Breast epithelium (tissue), 4 donors: ENCODE measurements at regions not wholly inside any gene's neighbourhood (a gene's known extent, or its start where the extent isn't known, plus 50 kb on each side); places are given as distances from the start of the nearest gene placed in this dataset.
A peak's percentile ranks its signal among the peaks of the same experiment; 100 is the strongest.

Experiments
- DNase-seq, 2 donors: peaks; one replicate each; pipeline ENCODE4 v3.0.0-alpha.2; 2019; ENCODE audit warnings: low spot score in 2 of 2
- H3K27ac ChIP-seq, 2 donors: fragments of 200-600 bp; sonication (generic) in 1 of 2; one replicate each; pipeline ENCODE4 v1.5.1; 2016 to 2019; ENCODE audit warnings: mild to moderate bottlenecking in 1 of 2
- H3K27me3 ChIP-seq, 2 donors: fragments of 200-600 bp; sonication (generic) in 1 of 2; one replicate each; pipeline versions ENCODE4 v1.5.1 to v1.6.0; 2017 to 2019; ENCODE audit warnings: control low read depth in 1 of 2, mild to moderate bottlenecking in 1 of 2
- H3K36me3 ChIP-seq: fragments of 200-600 bp; one replicate; pipeline ENCODE4 v1.5.1; 2019
- H3K4me1 ChIP-seq, 2 donors: fragments of 200-600 bp; sonication (generic); one replicate each; pipeline ENCODE4 v1.5.1; 2016 to 2019; ENCODE audit warnings: control low read depth in 1 of 2
- H3K4me3 ChIP-seq, 3 donors: fragments of 200-600 bp; sonication (generic); 1 replicate in 2 of 3; 2 replicates in 1 of 3; pipeline ENCODE4 v1.5.1; 2016 to 2019; ENCODE audit warnings: mild to moderate bottlenecking in 3 of 3, moderate library complexity in 2 of 3
- H3K9me3 ChIP-seq, 2 donors: fragments of 200-600 bp; sonication (generic) in 1 of 2; one replicate each; pipeline ENCODE4 v1.5.1; 2016 to 2019; ENCODE audit warnings: control low read depth in 1 of 2
- POLR2A ChIP-seq: fragments of 450-650 bp; IDR thresholded peaks from one replicate; pipeline ENCODE4 v1.6.1; 2016; ENCODE audit warnings: antibody characterized with exemption, mild to moderate bottlenecking, moderate library complexity
- POLR2AphosphoS5 ChIP-seq, 3 donors: sonication (generic); formaldehyde crosslinking; IDR thresholded peaks; one replicate each; pipeline ENCODE4 v1.6.1; 2017; ENCODE audit warnings: antibody characterized with exemption in 3 of 3
- intact Hi-C: fragments of 100-400 bp; cut with DNase I; formaldehyde crosslinking; loops from one replicate; pipeline ENCODE4 v1.15.1; 2023; ENCODE audit warnings: low total_unique reads
- TF ChIP-seq, protein P1 (sequence below), 3 donors: fragments of 450-650 bp; IDR thresholded peaks; one replicate each; pipeline ENCODE4 v1.5.1; 2016 to 2017; ENCODE audit warnings: antibody characterized with exemption in 3 of 3, mild to moderate bottlenecking in 3 of 3, moderate library complexity in 3 of 3

DNA sequence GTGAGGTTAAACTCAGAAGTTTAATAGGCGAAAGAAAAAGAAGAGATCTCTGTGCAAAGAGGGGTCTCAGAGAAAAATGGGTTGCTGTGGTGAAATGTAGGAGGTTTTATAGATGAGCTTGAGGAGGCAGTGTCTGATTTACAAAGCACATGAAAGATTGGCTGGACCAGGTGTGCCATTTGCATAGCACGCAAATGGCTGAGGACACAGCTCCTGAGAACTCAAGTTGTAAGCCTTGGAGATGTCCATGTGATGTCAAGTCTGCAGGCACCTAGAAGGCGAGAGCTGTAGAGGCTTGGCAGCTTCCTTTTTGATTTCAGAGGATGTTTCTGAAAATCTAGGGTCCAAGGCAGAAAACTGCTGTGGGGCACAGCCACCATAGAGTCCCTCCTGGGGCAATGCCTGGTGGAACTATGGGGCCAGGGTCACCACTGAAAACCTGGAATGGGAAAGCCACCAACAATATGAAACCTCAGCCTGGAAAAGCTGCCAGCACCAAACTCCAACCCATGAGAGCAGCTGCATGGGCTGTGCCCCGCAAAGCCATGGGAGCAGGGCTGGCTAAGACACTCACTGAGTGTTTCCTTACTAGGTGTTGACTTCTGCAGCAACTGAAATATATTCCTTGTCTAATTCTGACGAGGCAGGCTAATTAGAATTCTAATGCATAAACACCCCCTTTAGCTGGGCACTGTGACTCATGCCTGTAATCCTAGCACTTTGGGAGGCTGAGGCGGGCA lies 96.9 kb upstream of the TNS3 start:
- Histone ChIP-seq H3K27ac (no peak overlapping the region), H3K9me3 (no peaks in the 10 kb centered on the region), H3K27me3 (no peaks in the 10 kb centered on the region), H3K4me1 (no peaks in the 10 kb centered on the region), H3K36me3 (no peaks in the 10 kb centered on the region), H3K4me3 (no peak overlapping the region)
- TF ChIP-seq POLR2A = no peak
- TF ChIP-seq, protein P1, sequence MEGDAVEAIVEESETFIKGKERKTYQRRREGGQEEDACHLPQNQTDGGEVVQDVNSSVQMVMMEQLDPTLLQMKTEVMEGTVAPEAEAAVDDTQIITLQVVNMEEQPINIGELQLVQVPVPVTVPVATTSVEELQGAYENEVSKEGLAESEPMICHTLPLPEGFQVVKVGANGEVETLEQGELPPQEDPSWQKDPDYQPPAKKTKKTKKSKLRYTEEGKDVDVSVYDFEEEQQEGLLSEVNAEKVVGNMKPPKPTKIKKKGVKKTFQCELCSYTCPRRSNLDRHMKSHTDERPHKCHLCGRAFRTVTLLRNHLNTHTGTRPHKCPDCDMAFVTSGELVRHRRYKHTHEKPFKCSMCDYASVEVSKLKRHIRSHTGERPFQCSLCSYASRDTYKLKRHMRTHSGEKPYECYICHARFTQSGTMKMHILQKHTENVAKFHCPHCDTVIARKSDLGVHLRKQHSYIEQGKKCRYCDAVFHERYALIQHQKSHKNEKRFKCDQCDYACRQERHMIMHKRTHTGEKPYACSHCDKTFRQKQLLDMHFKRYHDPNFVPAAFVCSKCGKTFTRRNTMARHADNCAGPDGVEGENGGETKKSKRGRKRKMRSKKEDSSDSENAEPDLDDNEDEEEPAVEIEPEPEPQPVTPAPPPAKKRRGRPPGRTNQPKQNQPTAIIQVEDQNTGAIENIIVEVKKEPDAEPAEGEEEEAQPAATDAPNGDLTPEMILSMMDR (IDR thresholded peaks at IDR 0.05) = no peak
- TF ChIP-seq POLR2AphosphoS5 (IDR thresholded peaks at IDR 0.05) = no peak
- intact Hi-C loops = no loop called here
- DNase-seq = no peak

DNA sequence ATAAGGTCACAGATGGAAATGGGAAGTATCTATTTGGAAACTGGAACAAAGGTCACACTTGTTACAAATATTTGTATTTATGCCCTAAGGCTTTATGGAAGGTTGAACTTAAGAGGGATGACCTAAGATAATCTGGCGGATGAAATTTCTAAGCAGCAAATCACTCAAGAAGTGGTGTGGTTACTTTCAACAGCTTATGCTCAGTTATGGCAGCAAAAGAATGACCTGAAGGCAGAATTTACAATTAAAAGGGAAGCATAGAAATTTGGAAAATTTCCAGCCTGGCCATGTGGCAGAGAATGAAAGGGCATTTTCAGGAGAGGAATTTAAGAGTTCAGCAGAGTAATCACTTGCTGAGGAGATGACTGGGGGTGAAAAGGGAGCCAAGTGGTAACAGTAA lies 95.8 kb upstream of the TNS3 start:
- intact Hi-C loops = no loop called here
- TF ChIP-seq, protein P1 (IDR thresholded peaks at IDR 0.05) = no peak
- no peak for TF ChIP-seq POLR2AphosphoS5 (IDR thresholded peaks at IDR 0.05)
- no peak for TF ChIP-seq POLR2A
- Histone ChIP-seq H3K27ac (peak overlapping the region; percentile 17 to 61), H3K27me3 (no peaks in the 10 kb centered on the region), H3K9me3 (no peaks in the 10 kb centered on the region), H3K4me1 (no peaks in the 10 kb centered on the region), H3K4me3 (no peak overlapping the region), H3K36me3 (no peaks in the 10 kb centered on the region)
- DNase-seq = no peak

DNA sequence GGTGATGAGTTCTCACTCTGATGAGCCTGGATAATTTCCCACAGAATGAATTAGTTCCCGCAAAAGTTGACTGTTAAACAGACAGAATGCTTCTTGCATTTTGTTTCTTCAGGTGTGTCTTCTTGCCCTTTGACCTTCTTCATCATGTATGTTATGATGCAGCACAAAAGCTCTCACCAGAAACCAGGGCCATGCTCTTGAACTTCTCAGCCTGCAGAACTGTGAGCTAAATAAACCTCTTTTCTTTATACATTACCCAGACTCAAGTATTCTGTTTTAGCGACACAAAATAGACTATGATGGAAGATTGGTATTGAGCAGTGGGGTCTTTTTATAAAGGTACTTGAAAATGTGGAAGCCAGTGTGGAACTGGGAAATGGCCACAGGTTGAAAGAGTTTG lies 95.2 kb upstream of the TNS3 start:
- no peaks in the 10 kb centered on the region for H3K9me3 ChIP-seq
- no peaks in the 10 kb centered on the region for H3K4me1 ChIP-seq
- no peak for TF ChIP-seq POLR2AphosphoS5 (IDR thresholded peaks at IDR 0.05)
- TF ChIP-seq, protein P1 (IDR thresholded peaks at IDR 0.05) = no peak
- TF ChIP-seq POLR2A = no peak
- peak overlapping the region; percentile 17 to 61 for H3K27ac ChIP-seq
- intact Hi-C loops = no loop called here
- no peak for DNase-seq
- H3K4me3 ChIP-seq = no peak overlapping the region
- no peaks in the 10 kb centered on the region for H3K36me3 ChIP-seq
- no peaks in the 10 kb centered on the region for H3K27me3 ChIP-seq

DNA sequence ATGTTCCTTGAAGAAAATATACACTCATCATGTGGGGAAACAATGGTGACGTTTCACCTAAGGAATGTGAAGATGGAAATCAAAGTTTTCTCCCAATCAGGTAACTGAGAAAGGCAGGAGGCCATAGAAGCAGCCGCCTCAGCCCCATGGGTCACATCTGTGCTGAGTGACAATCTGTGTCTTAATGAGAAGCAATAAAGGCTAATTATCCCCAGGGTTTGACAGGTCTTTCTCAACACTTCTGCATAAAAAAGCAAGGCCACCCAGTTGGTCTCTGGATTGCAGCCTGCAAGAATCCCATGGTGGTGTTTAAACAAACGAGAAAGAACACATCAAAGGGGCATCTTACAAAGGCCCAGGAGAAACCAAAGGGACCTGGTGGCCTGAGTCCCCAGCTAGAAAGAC lies 91.1 kb upstream of the TNS3 start:
- H3K36me3 ChIP-seq = no peaks in the 10 kb centered on the region
- H3K27me3 ChIP-seq = no peaks in the 10 kb centered on the region
- no peak overlapping the region for H3K4me3 ChIP-seq
- no peak for DNase-seq
- intact Hi-C loops = no loop called here
- no peaks in the 10 kb centered on the region for H3K4me1 ChIP-seq
- TF ChIP-seq, protein P1 (IDR thresholded peaks at IDR 0.05) = no peak
- no peak for TF ChIP-seq POLR2AphosphoS5 (IDR thresholded peaks at IDR 0.05)
- TF ChIP-seq POLR2A = no peak
- no peaks in the 10 kb centered on the region for H3K9me3 ChIP-seq
- H3K27ac ChIP-seq = no peak overlapping the region

DNA sequence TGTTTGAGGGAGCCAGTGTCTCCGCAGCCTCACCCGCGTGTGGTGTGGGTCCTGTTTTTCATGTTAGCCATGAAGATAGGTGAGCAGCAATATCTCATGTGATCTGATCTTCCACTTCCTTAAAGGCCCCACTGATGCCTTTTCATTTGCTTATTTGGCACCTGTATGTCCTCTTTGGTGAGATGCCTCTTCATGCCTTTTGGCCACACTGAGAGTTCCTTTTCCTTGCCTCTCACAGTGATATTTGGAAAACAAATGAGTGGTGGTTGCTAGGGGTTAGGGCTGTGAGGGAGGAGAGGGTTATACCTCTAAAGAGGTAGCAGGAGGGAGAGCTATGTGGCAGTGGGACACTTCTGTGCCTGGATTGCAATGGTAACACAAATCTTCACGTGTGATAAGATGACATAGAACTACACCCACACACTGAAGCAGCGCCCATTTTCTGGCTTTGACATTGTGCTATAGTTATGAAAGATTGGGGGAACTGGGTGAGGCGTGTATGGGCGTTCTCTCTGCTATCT lies 90.4 kb upstream of the TNS3 start:
- no peaks in the 10 kb centered on the region for H3K36me3 ChIP-seq
- intact Hi-C loops = no loop called here
- H3K27ac ChIP-seq = no peak overlapping the region
- H3K4me3 ChIP-seq = no peak overlapping the region
- no peak for DNase-seq
- TF ChIP-seq POLR2A = no peak
- TF ChIP-seq POLR2AphosphoS5 (IDR thresholded peaks at IDR 0.05) = no peak
- TF ChIP-seq, protein P1 (IDR thresholded peaks at IDR 0.05) = no peak
- no peaks in the 10 kb centered on the region for H3K27me3 ChIP-seq
- no peaks in the 10 kb centered on the region for H3K9me3 ChIP-seq
- no peaks in the 10 kb centered on the region for H3K4me1 ChIP-seq
